ENCODE measurements at regions not wholly inside any gene's neighbourhood (a gene's known extent, or its start where the extent isn't known, plus 50 kb on each side); places are given as distances from the start of the nearest gene placed in this dataset.
A peak's percentile ranks its signal among the peaks of the same experiment; 100 is the strongest.
"Not testable (repeated sequence)": the region's sequence is repeated elsewhere in the genome, so short reads cannot be mapped to it uniquely, and the experiment has no call there.

GRCh38 chr6:92479831-92480230 is 939.5 kb downstream of the EPHA7 start:
- no peak for DNase-seq

DNA sequence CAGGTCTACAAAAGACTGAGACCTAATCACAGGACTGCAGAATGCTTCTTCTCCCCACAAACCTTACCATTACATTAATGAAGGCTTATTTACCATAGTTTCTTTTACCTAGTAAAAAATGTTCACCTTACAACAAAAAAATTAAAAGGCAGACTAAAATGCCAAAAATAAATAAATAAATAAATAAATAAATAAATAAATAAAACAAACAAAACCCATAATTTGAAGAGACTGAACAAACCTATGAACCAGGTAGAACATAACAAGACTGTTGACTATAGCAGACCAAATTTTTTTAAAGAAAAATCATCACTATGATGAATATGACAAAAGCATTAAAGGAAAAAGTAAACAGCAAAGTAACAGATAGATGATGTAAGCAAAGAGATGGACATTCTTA is 946.3 kb downstream of the EPHA7 start:
- DNase-seq = no peak

- no peak for DNase-seq
These were observed 950.1 kb downstream of the EPHA7 start for GRCh38 chr6:92469186-92469828.

DNA sequence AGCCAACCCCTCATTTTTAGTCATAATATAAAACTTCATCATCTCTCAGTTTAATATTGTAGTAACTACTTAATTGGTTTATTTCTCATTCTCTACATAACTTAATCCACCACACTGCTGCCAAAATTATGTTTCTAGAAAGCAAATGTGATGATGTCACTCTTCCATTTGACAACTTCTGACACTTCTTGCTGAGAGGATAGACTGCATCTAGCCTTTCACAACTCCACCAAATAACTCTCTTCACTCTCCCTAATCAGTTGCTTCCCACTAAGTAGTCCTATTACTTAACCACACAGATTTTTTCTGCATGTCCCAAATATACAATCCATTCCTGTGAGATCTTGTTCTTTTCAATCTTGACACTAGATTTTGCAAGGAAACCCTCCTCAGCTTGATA is 951.3 kb downstream of the EPHA7 start:
- no peak for DNase-seq

GRCh38 chr6:92460133-92460532 is 959.2 kb downstream of the EPHA7 start:
- DNase-seq = no peak

DNA sequence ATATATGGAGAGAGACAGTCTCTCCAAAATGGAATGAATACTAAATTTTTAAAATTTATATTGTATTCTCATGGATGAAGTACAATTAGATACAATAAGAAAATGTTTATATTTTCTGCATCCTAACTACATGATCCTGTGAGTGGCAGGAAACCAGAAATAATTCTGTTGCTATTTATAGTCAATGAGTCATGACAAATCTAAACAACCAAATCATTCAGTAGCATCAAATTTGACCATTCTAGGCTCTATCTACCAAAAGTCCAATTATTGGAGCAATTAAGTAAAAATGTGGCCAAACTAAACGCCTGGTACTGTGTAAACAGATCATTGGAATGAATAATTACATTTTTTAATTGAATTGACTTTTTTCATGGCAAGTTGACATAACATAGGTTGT is 959.8 kb downstream of the EPHA7 start:
- no peak for DNase-seq

DNA sequence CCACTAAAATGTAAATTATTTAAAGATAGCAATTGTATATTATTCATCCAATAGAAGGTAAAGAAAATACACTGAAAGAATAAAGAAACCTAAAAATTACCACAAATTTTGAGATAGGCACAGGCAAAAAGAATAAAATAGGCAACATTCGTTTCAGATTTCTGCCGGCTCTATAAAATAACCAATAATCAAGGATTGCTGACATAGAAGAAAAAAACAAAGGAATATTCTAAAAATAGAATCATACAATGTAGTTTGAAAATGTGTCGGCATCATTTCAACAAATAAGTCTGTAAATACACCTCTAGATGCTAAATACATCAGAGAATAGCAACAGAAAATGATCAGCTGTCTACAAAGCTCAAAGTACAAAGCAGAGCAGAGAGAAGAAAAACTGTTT is 973.3 kb downstream of the EPHA7 start:
- DNase-seq = no peak

- no peak for DNase-seq
These were observed 985.4 kb downstream of the EPHA7 start for GRCh38 chr6:92433911-92434310.

- DNase-seq = no peak
These were observed 987.9 kb downstream of the EPHA7 start for GRCh38 chr6:92431502-92431901.

- DNase-seq = no peak
These were observed 990.9 kb downstream of the EPHA7 start for GRCh38 chr6:92428448-92428847.

GRCh38 chr6:92427453-92427852 is 991.9 kb downstream of the EPHA7 start:
- DNase-seq = no peak

DNA sequence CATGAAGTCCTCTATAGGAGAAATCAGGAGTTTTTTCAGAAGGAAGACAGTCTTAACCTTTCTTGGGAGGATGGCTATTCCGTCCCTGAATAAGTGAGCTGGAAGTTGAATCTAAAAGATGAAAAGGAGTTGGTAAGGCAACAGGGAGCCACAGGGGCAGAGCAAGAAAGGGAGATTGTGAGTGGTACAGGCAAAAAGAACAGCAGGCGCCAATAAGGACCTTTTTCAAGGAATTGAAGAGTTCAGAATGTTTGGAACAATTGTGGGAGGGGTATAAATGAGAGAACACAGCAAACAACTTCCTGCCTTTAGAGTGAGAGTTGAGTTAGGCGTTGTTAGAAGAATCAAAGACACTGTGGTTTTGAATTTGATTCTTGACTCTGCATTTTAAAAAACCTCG is 1003.7 kb downstream of the EPHA7 start:
- DNase-seq = no peak

GRCh38 chr6:92408350-92408749 is 1011.0 kb downstream of the EPHA7 start:
- no peak for DNase-seq

DNA sequence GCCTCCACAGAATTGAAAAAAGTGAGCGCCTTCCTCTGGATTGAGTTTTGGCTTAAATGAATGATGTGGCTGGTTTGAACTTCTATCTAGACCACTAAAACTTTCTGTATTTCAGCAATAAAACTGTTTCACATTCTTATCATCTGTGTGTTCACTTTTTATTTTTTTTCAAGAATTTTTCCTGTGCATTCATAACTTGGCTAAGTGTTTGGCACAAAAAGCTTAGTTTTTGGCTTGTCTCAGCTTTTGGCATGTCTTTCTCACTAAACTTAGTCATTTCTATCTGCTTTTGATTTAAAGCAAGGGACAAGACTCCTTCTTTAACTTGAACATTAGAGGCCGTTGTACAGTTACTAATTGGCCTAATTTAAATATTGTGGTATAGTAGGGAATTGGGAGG is 1015.1 kb downstream of the EPHA7 start:
- no peak for DNase-seq

DNA sequence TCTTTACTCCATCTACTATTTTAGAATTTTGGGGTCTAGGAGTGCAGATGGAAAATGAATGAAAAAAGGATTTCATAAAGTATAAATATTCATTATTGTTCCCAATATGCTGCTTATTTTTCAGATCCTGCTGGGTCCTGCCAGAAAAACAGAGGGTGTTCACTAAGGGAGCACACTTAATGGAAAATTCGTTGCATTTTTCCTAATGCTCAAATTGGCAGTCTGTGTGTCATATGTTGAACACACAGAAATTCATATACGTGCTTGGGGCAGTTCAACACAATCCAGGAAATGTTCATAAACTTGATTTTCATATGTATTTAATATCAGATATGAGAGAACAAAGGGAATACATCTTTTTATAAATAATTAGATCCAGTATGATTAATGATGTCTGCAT is 1019.4 kb downstream of the EPHA7 start:
- no peak for DNase-seq

GRCh38 chr6:92388706-92389105 is 1030.7 kb downstream of the EPHA7 start:
- DNase-seq = not testable (repeated sequence)

DNA sequence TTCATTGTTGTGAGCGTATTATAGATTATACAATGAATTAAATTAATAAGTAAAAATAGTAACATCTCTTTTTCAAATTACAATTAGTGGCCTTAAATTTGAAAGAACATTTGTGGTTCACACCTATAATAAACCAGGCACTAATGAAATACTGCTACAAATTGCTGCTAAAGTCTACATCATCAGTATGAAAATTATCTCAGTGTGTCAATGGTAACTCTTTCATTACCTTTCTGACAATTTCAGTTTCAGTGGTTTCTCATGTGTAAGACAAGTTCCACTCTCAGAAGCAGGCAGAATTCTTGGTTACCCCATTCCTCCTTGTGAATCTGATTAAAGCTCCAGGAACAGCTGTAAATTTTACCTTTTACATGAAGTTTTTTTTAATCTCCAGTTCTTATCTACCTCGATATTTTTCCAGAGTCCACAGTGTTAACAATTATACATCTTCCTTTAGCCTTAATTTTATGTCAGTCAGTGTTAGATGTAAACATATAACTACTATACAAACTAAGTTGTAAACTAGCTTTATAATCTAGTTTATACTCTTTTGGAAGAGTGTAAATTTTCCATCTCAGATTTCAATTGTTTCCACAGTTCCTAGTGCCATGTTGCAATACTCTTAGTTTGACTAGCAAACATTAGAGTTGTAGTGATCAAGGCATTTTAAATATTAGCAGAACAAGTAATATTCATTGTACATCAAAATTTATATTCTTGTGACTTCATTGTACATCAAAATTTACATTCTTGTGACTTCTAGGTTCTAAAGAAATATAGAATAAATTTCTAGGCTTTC is 1038.4 kb downstream of the EPHA7 start:
- no peak for DNase-seq

DNA sequence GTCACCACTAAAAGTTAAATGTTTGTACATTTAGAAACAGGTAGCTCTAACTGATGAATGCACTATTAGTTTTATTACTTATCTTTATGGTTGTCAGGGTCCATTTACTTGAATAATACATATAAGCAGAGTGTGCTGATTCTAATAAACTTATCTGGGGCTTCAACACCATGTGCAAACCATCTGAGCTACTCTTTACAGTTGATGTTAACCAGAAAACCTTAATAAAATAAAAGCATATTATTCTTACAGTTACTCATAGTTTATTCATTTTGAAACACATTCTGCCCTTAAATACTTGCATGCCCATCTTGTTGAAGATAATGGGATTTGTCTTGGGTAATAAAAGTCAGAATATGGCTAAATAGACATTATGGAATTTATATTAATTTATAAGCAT is 1042.2 kb downstream of the EPHA7 start:
- DNase-seq = no peak

GRCh38 chr6:92376691-92377090 is 1042.7 kb downstream of the EPHA7 start:
- no peak for DNase-seq

- no peak for DNase-seq
These were observed 1047.8 kb downstream of the EPHA7 start for GRCh38 chr6:92371211-92372208.

DNA sequence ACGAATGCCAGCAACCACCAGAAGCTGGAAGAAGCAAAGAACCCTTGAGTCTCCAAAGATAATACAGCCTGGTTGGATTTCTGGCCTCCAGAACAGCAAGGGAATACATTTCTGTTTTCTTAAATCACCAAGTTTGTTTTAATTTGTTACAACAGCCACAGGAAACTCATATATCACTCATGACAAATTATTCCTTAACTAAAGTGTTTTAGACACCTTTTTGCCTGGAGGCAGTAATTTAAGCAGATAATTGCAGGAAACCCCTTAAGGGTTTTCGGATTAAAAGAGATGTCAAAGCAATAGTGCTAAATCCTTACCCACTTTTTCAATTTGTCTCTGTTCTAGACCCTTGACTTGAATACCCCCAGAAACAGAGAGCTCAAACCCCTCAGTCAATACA is 1050.0 kb downstream of the EPHA7 start:
- no peak for DNase-seq

- DNase-seq = peak; percentile 74
These were observed 1054.3 kb downstream of the EPHA7 start for GRCh38 chr6:92364948-92365541.

- no peak for DNase-seq
These were observed 1056.2 kb downstream of the EPHA7 start for GRCh38 chr6:92363111-92363510.

All from left hindlimb (tissue), 1 donor.